GM12891 (cell line): ENCODE measurements at regions not wholly inside any gene's neighbourhood (a gene's known extent, or its start where the extent isn't known, plus 50 kb on each side); places are given as distances from the start of the nearest gene placed in this dataset.

Experiments
- DNase-seq: peaks from one replicate; pipeline ENCODE4 v3.0.0; 2011; ENCODE audit warnings: low spot score; ENCODE audit not compliant: insufficient read length
- FAIRE-seq: peaks from 2 replicates; lab custom pipeline; 2011; peaks lifted over from hg19 to GRCh38; lab: Jason Lieb, UNC
- PAX5 ChIP-seq: IDR thresholded peaks from 2 replicates; pipeline ENCODE4 v1.6.1; 2011; ENCODE audit warnings: low read length, moderate library complexity, mild to moderate bottlenecking; ENCODE audit not compliant: insufficient read depth, severe bottlenecking
- POLR2A ChIP-seq: IDR thresholded peaks from 2 replicates; pipeline ENCODE4 v1.6.1; 2011; ENCODE audit warnings: low read depth, low read length, control low read depth
- POLR2AphosphoS5 ChIP-seq: IDR thresholded peaks from 2 replicates; pipeline ENCODE4 v1.6.1; 2011; ENCODE audit warnings: low read depth, low read length, control low read depth
- POU2F2 ChIP-seq: IDR thresholded peaks from 2 replicates; pipeline ENCODE4 v1.6.1; 2011; ENCODE audit warnings: low read depth, mild to moderate bottlenecking, control low read depth, low read length, moderate library complexity
- SPI1 ChIP-seq: IDR thresholded peaks from 2 replicates; pipeline ENCODE4 v1.6.1; 2011; ENCODE audit warnings: low read depth, low read length, control low read depth
- TAF1 ChIP-seq: IDR thresholded peaks from 2 replicates; pipeline ENCODE4 v1.6.1; 2011; ENCODE audit warnings: low read depth, low read length, control low read depth

DNA sequence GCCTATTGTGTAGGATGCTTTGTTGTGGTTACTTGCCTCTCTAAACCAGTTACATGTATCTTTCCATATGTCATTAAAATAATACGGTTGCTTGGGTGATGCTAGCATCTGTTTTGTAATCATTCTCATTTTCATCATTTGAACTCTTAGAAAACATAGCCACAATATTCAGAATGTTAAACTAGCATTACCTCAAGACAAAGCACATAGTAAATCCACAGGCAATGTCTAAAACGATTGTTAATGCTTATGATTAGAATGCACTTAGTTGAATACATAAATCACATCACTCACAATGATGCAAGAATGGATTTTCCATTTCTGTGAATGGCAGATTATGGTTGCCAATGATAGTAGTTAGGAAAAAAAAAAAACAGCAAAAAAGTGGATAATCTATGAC is 110.0 kb upstream of the NAALADL2 start:
- FAIRE-seq (no peak), DNase-seq (no peak)
- no peak for TF ChIP-seq POLR2A
- no peak for TF ChIP-seq TAF1

GRCh38 chr3:174755833-174756829 is 103.0 kb upstream of the NAALADL2 start:
- no peak for TF ChIP-seq POU2F2
- no peak for TF ChIP-seq TAF1
- TF ChIP-seq POLR2A = no peak
- DNase-seq = no peak
- no peak for FAIRE-seq

GRCh38 chr3:174758943-174759342 is 100.2 kb upstream of the NAALADL2 start:
- DNase-seq (no peak), FAIRE-seq (no peak)
- TF ChIP-seq POLR2AphosphoS5 (no peak), SPI1 (no peak), TAF1 (no peak), PAX5 (no peak), POU2F2 (no peak), POLR2A (no peak)

- FAIRE-seq (no peak), DNase-seq (no peak)
- TF ChIP-seq POLR2A = no peak
- no peak for TF ChIP-seq POU2F2
- no peak for TF ChIP-seq PAX5
- TF ChIP-seq SPI1 = no peak
- TF ChIP-seq POLR2AphosphoS5 = no peak
- TF ChIP-seq TAF1 = no peak
Observed at GRCh38 chr3:174767406-174767805, 91.7 kb upstream of the NAALADL2 start.

DNA sequence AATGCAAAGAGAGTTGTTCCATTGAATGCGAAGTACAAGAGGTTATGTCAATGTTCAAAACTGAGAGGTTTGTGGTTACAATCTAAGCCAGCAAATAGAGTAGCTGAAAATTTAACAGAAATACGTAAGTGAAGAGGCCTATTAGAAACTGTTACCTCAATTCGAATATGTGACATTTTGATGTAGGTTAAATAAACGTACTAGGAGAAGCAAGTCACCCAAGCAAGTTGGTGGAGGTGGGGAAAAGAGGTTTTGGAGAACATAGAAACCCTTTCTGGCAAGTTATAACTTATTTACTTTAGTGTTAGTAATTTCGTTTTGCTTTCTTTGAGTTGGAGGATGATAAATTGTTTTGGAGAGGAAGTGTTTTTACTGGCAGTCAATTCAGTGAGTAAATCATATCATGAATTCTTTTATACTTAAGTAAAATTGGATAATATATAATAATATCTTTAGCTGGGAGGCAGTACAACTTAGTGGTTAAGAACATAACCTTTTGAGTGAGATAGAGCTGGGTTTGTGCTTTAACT is 91.2 kb upstream of the NAALADL2 start:
- no peak for DNase-seq
- TF ChIP-seq POLR2A = no peak
- no peak for TF ChIP-seq POLR2AphosphoS5
- no peak for TF ChIP-seq POU2F2
- TF ChIP-seq PAX5 = no peak
- TF ChIP-seq TAF1 = no peak
- TF ChIP-seq SPI1 = no peak
- no peak for FAIRE-seq

GRCh38 chr3:174769171-174769570 is 90.0 kb upstream of the NAALADL2 start:
- DNase-seq = no peak
- TF ChIP-seq TAF1 (no peak), POU2F2 (no peak), PAX5 (no peak), SPI1 (no peak), POLR2AphosphoS5 (no peak), POLR2A (no peak)
- no peak for FAIRE-seq

- no peak for FAIRE-seq
- TF ChIP-seq TAF1 (no peak), POLR2A (no peak), POLR2AphosphoS5 (no peak), SPI1 (no peak), PAX5 (no peak), POU2F2 (no peak)
- DNase-seq = no peak
Observed at GRCh38 chr3:174775603-174776002, 83.5 kb upstream of the NAALADL2 start.

DNA sequence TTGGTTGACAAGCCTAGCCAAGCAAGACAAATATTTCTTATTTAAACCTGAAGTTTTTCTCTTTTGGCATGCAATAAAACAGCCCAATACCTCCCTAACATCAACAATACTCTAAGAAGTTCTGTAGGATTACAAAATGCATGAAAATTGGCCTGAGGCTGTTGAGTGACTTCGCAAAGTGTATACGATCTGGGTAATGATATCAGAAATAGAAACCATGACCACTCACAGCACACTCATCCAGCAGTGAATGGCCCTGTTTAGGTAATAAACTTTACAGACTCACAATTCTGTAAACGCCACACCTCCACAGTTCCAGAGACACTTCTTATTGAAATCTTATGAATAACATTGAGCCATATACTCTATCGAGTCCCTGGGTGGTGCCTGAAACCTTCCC is 83.0 kb upstream of the NAALADL2 start:
- no peak for DNase-seq
- TF ChIP-seq SPI1 = no peak
- TF ChIP-seq POLR2A = no peak
- no peak for FAIRE-seq

GRCh38 chr3:174776636-174777035 is 82.5 kb upstream of the NAALADL2 start:
- TF ChIP-seq POLR2A (no peak), POLR2AphosphoS5 (no peak), TAF1 (no peak), PAX5 (no peak)
- FAIRE-seq (no peak), DNase-seq (no peak)

GRCh38 chr3:174777813-174778212 is 81.3 kb upstream of the NAALADL2 start:
- no peak for TF ChIP-seq POU2F2
- no peak for TF ChIP-seq POLR2AphosphoS5
- TF ChIP-seq PAX5 = no peak
- no peak for TF ChIP-seq POLR2A
- TF ChIP-seq SPI1 = no peak
- TF ChIP-seq TAF1 = no peak
- DNase-seq (no peak), FAIRE-seq (no peak)
